ENCODE measurements at regions not wholly inside any gene's neighbourhood (a gene's known extent, or its start where the extent isn't known, plus 50 kb on each side); places are given as distances from the start of the nearest gene placed in this dataset.

- Histone ChIP-seq H3K4me3 (ENCODE audit: low read depth in 1 of 2, low read length in 1 of 2) (no peak overlapping the region), H3K27me3 (no peaks in the 10 kb centered on the region), H3K36me3 (no peaks in the 10 kb centered on the region), H3K9me3 (no peaks in the 10 kb centered on the region), H3K4me1 (ENCODE audit: control insufficient read depth in 1 of 2, insufficient read depth in 1 of 2, low read depth in 1 of 2, low read length in 1 of 2) (no peaks in the 10 kb centered on the region), H3K27ac (no peak overlapping the region)
- no peak for TF ChIP-seq CTCF (IDR thresholded peaks at IDR 0.05)
These were observed 73.9 kb downstream of the TEX29 start for GRCh38 chr13:111394211-111394922.

- Histone ChIP-seq H3K4me3 (ENCODE audit: low read depth in 1 of 2, low read length in 1 of 2) (no peak overlapping the region), H3K4me1 (ENCODE audit: control insufficient read depth in 1 of 2, insufficient read depth in 1 of 2, low read depth in 1 of 2, low read length in 1 of 2) (no peaks in the 10 kb centered on the region), H3K36me3 (no peaks in the 10 kb centered on the region), H3K27me3 (no peaks in the 10 kb centered on the region), H3K9me3 (no peaks in the 10 kb centered on the region), H3K27ac (no peak overlapping the region)
- TF ChIP-seq CTCF (IDR thresholded peaks at IDR 0.05), result no peak
These were observed 75.3 kb downstream of the TEX29 start for GRCh38 chr13:111395511-111396393.

- Histone ChIP-seq H3K4me1 (ENCODE audit: control insufficient read depth in 1 of 2, insufficient read depth in 1 of 2, low read depth in 1 of 2, low read length in 1 of 2) (no peaks in the 10 kb centered on the region), H3K27ac (no peak overlapping the region), H3K4me3 (ENCODE audit: low read depth in 1 of 2, low read length in 1 of 2) (no peak overlapping the region), H3K9me3 (no peaks in the 10 kb centered on the region), H3K27me3 (no peaks in the 10 kb centered on the region), H3K36me3 (no peaks in the 10 kb centered on the region)
- TF ChIP-seq CTCF (IDR thresholded peaks at IDR 0.05), result no peak
These were observed 76.0 kb downstream of the TEX29 start for GRCh38 chr13:111396457-111396856.

- H3K4me3 ChIP-seq (ENCODE audit: low read depth in 1 of 2, low read length in 1 of 2), result no peak overlapping the region
- no peaks in the 10 kb centered on the region for H3K4me1 ChIP-seq (ENCODE audit: control insufficient read depth in 1 of 2, insufficient read depth in 1 of 2, low read depth in 1 of 2, low read length in 1 of 2)
- H3K36me3 ChIP-seq, result no peaks in the 10 kb centered on the region
- H3K27ac ChIP-seq, result no peak overlapping the region
- no peaks in the 10 kb centered on the region for H3K27me3 ChIP-seq
- H3K9me3 ChIP-seq, result no peaks in the 10 kb centered on the region
- no peak for TF ChIP-seq CTCF (IDR thresholded peaks at IDR 0.05)
These were observed 76.9 kb downstream of the TEX29 start for GRCh38 chr13:111397202-111397880.

- H3K9me3 ChIP-seq, result no peaks in the 10 kb centered on the region
- H3K27me3 ChIP-seq, result no peaks in the 10 kb centered on the region
- TF ChIP-seq CTCF (IDR thresholded peaks at IDR 0.05), result no peak
- H3K36me3 ChIP-seq, result no peaks in the 10 kb centered on the region
- no peaks in the 10 kb centered on the region for H3K4me1 ChIP-seq (ENCODE audit: control insufficient read depth in 1 of 2, insufficient read depth in 1 of 2, low read depth in 1 of 2, low read length in 1 of 2)
- no peak overlapping the region for H3K27ac ChIP-seq
- H3K4me3 ChIP-seq (ENCODE audit: low read depth in 1 of 2, low read length in 1 of 2), result no peak overlapping the region
These were observed 77.8 kb downstream of the TEX29 start for GRCh38 chr13:111398196-111398595.
